LoVo (cell line): ENCODE measurements at regions not wholly inside any gene's neighbourhood (a gene's known extent, or its start where the extent isn't known, plus 50 kb on each side); places are given as distances from the start of the nearest gene placed in this dataset.

Source experiments
- DNase-seq: peaks from one replicate; pipeline ENCODE4 v3.0.0-alpha.2; 2016; ENCODE audit warnings: low spot score

DNA sequence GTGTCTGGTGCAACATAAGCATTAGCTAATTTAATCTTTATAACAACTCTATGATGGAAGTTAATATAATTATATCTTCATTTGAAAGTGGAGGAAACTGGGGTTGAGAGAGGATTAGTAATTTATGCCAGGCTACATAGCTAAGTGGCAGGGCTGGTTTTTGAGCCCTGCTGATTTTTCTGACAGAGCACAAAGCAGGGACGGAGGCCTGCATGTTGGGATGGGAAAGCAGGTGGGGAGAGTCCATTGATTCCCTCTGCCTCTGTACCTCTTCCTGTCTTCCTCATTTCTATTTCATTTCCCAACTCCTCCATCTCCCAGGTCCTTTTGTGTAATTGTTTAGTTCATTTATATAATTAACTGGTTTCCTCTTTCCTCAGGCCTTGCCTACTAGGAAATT, 251.6 kb upstream of the ZPLD1 start:
- DNase-seq: no peak

DNA sequence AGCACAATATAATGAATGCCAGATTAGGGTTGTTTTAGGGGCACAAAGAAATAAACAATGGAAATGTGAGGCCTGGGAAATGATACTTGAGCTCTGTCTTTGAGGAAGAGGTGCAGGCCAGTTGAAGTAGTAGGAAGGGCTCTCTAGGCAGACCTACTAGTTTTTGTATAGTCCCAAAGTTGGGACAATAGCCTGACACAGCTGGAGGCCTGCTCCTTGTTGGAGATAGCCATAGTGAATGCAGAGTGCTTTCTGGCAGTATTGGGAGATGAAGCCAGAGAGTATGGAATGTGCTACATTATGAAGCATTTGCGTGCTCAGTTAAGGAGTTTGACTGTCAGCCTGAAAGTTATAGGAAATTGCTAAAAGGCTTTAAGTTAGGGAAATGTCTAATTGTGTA, 251.2 kb upstream of the ZPLD1 start:
- DNase-seq: no peak

DNA sequence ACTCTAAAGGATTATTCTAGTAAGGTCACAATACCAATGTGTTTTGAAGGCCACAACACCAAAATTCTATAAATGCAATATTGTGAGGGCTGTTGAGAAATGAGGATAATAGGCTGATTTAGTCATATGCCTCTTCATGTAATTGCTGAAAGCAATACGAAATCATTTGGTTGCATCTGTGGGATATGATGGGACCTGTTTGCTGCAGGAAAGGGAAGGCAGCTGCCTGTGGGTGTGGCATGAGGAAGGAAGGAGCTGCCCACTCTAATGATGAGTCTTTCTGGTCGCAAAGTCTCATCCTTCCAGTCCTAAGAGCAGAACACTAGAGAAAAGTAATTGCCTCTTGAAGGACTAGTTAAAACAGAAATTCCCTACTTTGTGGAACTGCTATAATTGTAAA, 245.3 kb upstream of the ZPLD1 start:
- no peak for DNase-seq

DNA sequence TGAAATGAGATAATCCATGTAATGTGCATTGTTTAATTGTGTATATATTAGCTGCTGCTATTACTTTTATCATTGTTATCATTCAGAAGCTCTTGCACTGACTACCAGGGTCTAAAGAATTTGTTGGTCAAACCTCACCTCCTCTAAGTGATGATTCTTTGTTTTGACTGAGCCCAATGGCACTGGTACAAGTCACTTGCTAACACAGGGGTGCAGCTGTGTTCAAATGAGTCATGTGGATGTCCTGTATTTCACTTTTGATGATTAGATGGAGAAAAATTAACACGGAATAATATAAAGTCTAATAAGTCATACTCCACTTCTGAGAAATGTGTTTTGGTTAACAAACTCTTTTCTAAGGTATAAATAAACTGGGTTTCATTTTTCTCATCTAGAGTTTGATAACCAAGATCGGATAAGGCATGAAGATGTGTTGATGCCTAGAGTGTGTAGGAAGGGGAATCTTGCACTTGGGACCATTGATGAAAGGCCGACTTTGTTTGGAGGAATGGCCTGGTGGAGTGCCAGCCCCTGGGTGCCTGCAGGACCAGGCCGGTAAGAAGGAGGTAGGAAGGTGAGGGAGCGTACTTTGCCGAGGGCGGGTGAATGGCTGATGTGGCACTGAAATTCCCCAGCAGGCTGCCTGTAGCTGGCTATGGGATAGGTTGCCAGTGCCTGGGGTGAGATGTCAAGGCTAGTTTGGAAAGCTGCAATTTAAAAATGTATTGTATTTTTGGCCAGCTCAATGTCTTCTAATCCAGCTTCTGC, 244.7 kb upstream of the ZPLD1 start:
- DNase-seq: no peak

DNA sequence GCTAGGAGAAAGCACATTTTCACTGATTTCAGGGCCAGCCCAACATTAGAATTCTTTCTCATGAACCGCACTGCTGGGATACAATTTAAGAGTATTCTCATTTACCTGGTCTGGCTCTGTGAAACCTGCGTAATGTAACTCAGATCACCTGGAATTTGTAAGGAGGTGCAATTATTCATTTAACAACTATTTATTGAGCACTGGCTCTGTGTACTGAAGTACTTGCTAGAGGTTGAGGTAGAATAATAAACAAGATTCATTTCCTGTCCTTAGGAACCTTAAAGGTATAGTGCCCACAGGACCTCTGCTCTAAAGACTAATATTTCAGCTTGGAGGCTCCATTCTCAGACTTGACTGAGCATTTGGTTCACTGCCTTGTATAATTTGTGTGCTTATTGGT, 242.2 kb upstream of the ZPLD1 start:
- DNase-seq: peak; percentile 24

GRCh38 chr3:102193255-102193654, 241.6 kb upstream of the ZPLD1 start:
- no peak for DNase-seq

DNA sequence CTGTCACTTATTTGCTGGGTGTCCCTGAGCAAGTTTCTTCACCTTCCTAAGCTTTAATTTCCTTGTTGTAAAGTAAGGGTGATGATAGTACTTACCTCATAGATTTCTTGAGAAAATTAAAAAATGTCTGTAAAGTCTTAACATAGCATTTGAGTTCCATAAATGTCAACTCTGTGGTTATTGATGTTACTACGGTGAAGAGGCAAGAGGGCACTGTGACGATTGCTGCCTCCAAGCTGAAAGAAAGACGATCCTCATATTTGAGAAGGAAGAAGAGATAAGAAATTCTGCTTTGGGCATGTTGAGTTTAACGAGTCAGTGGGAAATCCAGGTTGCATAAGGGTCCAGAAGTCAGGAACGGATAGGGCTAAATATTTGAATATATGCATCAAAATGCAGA, 240.8 kb upstream of the ZPLD1 start:
- DNase-seq: no peak

DNA sequence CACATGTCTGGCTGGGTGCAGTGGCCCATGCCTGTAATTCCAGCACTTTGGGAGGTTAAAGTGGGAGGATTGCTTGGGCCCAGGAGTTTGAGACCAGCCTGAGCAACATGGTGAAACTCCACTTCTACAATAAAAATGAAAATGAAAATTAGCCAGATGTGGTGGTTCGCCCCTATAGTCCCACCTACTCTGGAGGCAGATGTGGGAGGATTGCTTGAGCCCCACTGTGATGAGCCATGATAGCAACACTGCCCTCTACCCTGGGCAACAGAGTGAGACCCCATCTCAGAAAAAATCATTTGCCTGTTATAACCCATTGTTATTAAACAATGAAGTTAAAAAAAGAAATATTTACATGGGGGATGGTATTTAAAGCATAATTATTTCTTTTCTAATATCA, 240.1 kb upstream of the ZPLD1 start:
- DNase-seq: no peak

DNA sequence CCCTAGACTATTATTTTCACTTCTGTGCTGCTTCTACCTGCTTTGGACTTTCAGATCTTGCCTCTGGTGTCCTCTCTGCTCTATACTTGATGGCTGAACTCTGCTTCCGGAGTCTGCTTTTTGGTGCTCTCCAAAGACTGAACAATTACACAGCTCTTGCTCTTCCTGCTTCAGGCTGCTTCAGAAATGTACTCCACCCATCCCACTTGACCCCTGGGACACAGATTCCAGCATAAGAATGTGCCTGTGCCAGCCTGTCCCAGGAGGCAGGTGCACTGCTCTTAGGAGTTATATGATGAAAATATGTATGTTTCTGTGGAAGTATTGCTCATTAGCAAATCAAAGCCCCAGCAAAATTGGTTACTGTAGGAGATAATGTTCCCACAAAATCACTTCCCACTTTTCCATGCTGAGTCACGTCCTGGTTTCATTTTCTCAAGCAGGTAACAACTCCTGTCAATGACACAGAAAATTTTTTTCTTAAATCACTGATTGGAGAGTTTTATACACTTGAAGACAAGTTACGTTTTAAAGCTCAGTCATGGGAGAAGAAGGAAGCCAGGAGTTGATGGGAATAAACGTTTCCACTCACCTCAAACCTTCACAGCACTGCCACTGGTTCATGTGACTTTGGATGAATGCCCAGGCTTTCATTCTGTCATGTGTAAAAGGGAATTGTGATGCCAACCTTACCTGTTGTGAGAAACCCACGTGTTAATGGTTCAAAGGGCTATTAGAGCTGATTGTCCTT, 239.4 kb upstream of the ZPLD1 start:
- DNase-seq: peak; percentile 56

- DNase-seq: no peak
Observed at GRCh38 chr3:102200126-102200525, 234.7 kb upstream of the ZPLD1 start.

GRCh38 chr3:102200560-102200959, 234.3 kb upstream of the ZPLD1 start:
- DNase-seq: no peak

DNA sequence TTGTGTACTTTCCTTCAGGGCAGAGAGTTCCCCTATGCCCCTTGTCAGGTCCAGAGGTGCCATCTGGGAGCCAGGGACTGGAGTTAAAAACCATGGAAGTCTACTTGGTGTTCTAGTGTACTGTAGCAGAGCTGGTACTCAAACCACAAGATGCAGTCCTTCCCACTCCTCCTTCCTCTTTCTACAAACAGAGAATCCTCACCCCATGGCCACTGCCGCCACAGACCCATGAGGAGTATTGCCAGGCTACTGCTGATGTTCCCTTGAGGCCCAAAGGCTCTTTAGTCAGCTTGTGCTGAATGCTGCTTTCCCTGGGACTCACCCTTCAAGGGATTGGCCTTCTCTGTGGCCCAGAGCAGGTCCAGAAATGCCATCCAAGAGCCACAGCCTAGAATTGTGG, 229.2 kb upstream of the ZPLD1 start:
- DNase-seq: no peak

GRCh38 chr3:102206511-102207031, 228.2 kb upstream of the ZPLD1 start:
- DNase-seq: no peak

DNA sequence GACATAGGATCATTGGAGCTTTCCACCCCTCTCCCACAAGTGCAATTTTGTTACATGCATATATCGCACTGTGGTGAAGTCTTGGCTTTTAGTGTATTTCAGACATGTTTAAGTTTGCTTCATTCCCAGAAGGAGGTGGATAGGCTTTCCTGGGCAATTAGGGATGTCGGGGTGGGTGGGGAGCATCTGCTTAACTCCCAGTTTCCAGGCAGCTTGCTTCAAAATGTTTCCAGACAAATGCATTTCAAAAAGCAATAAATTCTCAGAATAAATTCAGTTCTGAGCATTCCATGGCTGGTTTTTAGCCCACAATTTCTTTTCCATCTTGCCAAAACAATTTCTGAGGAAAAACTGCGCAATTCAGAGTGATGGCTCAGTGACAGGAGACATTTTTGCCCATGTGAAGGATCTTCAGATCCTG, 227.7 kb upstream of the ZPLD1 start:
- no peak for DNase-seq

- DNase-seq: no peak
Observed at GRCh38 chr3:102215166-102215565, 219.6 kb upstream of the ZPLD1 start.

GRCh38 chr3:102223132-102223531, 211.7 kb upstream of the ZPLD1 start:
- no peak for DNase-seq

DNA sequence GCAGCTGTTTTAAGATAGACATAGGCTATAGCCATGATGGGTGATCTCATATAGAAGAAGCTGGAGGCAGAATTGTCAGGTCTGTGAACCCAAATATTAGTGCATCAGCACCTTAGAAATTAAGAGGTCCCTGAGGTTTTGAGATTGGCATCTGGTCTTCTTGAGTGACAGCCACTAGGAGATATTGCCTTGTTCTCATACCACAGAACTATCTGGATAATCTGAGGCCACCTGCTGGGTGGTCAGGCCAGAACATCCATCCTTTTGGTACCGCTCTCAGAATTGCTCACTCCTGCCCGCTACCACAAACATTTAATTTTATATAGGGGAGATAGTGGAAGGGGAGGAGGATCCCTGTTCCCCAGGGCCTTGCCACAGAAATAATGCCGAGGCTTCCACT, 210.6 kb upstream of the ZPLD1 start:
- DNase-seq: peak; percentile 3

DNA sequence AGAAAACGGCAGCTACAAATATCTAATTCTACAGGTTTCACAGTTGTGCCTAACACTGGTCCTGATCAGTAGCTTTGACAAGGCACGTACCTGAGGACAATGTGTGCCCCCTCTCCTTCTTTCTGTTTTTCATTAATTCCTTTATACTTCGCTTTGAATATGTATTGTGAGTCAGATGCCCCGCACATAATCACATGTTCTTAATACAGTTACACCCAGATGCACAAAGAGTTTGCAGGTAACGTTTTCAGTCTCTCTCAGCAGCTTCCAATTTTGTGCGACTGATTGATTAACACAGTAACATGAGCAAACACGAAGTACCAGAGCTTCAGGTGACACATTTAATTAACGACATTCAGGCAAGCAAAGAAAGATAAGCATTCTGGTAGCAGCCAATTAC, 209.8 kb upstream of the ZPLD1 start:
- DNase-seq: no peak

DNA sequence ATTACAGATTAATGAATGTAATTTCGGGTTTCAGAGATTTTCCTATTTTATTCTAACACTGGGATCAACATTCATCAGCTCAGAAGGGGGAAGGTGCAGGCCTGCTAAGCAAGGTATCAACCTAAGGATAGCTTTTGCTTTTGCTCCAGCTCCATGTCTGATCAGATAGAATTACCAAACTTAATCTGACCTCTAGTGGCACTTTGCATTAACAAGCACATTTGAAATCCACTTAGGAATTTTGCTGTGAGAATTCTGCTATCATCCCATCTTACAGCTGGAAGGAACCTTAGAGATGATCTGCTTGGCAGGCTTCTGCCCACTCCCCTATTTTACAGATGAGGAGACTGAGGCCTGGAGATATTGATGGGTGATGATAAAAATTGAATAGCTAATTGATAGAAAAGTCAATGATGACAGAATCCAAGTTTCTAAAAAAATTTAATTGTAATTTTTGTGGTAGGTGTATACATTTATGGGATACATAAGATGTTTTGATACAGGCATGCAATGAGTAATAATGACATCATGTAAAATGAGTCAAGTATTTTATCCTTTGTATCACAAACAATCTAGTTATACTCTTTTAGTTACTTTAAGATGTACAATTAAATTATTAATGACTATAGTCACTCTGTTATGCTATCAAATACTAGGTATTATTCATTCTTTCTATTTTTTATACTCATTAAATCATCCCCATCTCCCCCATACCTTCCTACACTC, 209.2 kb upstream of the ZPLD1 start:
- DNase-seq: peak; percentile 73

- no peak for DNase-seq
Observed at GRCh38 chr3:102226463-102226862, 208.4 kb upstream of the ZPLD1 start.

GRCh38 chr3:102229062-102229655, 205.7 kb upstream of the ZPLD1 start:
- peak; percentile 76 for DNase-seq

- DNase-seq: no peak
Observed at GRCh38 chr3:102230057-102230456, 204.8 kb upstream of the ZPLD1 start.
